GM19468 (cell line): ENCODE measurements at regions not wholly inside any gene's neighbourhood (a gene's known extent, or its start where the extent isn't known, plus 50 kb on each side); places are given as distances from the start of the nearest gene placed in this dataset.
"Not testable (repeated sequence)": the region's sequence is repeated elsewhere in the genome, so short reads cannot be mapped to it uniquely, and the experiment has no call there.

Source experiments
- ATAC-seq: cut with Tn5 transposase; IDR thresholded peaks from one replicate; pipeline ENCODE4 v1.9.1; 2021; ENCODE audit warnings: mild to moderate bottlenecking, moderate library complexity, moderate number of reproducible peaks; ENCODE audit not compliant: unreplicated experiment; ENCODE audit errors: extremely low read depth

DNA sequence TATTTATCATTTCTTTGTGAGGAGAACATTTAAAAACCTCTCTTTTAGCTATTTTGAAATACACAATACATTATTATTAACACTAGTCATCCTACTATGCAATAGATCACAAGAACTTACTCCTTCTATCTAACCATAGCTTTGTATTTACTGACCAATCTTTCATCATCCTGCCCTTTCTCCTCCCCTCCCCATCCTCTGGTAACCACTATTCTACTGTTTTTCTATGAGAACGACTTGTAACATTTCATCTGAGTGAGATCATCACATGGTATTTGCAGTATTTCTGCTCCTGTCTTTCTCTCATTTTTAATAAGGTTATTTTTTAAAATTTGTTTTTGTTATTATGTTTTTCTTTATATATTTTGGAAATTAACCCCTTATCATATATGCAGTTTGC is 331.8 kb downstream of the TEX13C start:
- no peak for ATAC-seq

DNA sequence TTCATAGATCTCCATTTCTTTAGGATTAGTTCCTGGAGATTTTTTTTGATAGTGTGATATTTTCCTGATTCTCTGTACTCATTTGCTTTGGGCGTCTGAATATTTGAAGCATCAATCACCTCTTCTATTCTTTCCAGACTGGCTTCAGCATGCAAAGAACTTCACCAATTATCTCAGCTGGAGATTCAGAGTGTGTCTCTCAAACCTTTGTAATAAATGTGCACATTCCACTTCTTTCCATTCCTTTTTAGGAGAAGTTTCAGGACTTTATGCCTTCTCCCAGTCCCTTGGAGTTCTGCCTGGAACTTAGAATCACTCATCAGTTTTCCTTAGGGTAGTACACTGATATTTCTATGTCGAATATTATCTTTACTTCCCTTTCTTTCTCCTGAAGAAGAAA is 334.8 kb downstream of the TEX13C start:
- ATAC-seq, result no peak

DNA sequence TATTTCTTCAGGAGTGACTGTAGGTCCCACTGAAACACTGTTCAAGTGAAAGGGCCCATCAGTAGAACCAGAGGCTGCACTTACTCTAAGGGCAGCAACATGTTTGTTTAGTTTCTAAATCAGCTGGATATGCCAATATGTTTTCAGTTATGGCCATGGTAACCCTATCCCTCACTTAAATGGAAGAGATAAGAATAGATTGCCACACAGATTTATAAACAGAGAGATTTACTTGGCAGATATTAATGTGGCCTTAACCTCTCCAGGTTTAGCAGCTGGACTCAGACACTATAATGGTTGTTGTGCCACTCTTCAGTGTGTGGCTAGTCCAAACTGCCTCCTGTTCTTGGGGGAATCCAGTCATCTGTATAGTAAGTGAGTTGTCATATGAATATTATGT is 354.1 kb downstream of the TEX13C start:
- no peak for ATAC-seq

DNA sequence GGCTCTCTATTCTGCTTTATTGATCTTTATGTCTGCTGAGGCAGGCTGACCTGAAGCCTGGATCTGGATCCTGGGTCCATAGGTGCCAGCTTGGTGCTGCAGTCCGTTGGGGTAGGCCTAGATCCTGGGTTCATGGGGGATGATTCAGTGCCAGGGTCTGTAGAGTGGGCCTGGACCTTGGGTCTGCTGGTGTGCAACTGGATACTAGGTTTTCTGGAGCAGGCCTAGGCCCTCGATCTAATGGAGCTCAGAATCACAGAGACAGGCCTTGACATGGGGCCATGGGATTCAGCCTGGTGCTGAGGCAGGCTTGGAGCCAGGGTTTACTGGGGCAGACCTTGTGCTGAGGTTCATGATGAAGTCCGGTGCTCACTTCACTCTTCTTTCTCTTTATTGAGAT is 358.6 kb downstream of the TEX13C start:
- no peak for ATAC-seq

DNA sequence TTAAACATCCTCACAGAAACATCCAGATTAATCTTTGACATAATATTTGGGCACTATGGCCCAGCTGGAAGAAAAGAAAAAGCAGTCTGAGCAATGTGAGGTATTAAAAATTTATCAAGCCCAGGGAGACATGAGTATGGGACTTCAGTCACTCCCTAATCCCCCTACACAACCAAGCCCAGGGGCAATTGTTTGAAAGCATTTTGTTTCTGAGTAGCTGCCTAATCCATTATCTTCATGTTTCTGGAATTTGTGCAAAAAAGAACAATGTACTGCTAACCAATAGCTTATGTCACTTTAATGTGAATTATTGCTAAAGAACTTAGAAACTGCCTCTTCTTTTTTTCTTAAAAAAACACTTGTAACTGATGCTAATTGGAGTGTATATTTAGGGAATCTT is 360.7 kb downstream of the TEX13C start:
- no peak for ATAC-seq

DNA sequence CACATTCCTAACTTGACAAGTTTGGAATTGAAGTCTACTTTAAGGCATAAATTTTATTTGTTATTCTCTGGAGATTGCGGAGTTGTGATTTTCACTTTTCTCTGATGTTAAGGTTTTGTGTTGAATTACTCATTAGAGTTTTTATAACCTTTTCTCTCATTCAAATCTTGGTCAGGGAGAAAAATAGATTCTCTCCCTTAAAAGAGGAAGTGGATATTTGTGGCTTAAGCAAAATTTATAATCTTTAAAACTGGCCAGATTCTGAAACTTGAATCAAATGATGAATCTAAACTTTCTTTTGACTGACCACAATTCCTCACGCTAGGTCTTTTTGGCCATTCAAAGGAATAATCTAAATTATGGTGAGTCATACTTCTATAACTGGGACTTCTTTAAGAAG is 361.4 kb downstream of the TEX13C start:
- no peak for ATAC-seq

DNA sequence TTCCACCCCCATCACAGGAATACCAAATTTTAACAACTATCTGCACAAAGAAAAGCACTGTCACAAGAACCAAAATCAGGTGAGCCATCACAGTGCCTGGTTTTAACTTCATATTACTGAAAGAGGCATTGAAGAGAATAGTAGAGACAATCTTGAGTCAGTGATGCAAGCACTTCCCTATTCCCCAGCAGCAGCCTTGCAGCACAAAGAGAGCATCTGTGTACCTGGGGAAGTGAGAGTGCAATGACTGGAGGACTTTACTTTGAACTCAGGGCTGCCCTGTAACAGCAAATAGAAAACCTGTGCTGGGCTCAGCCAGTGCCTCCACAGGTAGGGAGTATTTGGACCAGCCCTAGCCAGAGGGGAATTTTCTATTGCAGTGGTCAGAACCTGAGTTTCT is 361.8 kb downstream of the TEX13C start:
- no peak for ATAC-seq

DNA sequence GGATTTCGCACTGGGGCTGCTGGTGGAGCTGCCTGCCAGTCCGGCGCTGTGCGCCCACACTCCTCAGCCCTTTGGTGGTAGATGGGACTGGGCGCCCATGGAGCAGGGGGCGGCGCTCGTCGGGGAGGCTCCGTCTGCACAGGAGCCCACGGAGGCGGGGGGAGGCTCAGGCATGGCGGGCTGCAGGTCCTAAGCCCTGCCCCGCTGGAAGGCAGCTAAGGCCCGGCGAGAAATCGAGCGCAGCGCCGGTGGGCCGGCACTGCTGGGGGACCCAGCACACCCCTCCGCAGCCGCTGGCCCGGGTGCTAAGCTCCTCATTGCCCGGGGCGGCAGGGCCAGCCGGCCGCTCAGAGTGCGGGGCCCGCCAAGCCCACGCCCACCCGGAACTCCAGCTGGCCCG is 370.9 kb downstream of the TEX13C start:
- ATAC-seq, result not testable (repeated sequence)

DNA sequence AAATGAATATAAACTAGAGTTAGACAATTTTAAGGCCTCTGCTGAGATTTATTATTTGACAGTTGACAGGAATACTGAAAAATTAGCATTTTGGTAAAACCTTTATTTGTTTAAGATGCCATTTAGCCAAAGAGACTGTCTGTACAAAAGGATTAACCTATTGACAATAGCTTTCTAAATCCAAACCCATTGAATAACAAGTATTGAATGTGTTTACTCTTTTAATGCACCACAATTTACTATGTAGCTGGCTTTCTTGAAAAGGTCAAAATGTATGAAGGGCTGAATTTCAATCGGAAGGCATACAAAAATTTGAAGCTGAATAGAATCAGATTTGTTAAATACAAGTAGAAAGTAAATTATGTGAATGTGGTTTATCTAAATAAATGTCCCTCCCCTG is 374.5 kb downstream of the TEX13C start:
- no peak for ATAC-seq

DNA sequence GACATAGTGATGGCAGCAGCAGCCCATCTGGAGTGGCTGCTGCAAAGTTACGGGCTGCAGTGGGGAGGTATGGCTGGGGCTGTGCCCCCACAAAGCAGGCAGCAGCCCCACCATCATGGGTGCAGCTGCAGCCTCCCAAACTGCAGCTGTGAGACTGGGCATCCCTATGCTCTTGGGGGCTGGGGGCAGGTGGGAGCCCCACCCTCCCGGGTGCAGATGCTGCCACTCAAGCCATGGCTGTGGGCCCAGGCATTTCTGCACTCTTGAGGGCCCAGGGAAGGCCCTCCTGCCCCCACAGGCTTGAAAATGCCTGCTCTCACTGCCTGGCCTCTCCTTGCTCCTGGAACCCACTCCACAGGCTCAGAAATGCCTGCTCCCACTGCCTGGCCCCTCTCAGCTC is 389.4 kb downstream of the TEX13C start:
- no peak for ATAC-seq

DNA sequence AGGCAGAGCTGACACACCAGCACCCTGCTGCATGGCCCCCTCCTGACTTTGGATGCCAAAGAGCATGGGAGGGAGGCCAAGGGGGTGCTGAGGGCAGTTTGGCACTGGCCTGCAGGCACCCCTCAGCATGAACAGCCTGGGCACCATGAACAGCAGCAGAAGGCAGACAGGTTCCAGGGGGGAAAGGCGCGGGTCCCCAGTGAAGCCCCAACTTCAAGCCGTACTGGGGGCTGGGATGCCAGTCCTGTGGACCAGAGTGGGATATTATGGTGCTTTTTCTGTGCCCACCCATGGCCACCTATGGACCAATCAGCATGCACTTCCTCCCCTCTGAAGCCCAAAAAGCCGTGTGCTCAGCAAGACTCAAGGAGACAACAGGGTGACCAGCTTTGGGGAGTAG is 389.9 kb downstream of the TEX13C start:
- no peak for ATAC-seq

DNA sequence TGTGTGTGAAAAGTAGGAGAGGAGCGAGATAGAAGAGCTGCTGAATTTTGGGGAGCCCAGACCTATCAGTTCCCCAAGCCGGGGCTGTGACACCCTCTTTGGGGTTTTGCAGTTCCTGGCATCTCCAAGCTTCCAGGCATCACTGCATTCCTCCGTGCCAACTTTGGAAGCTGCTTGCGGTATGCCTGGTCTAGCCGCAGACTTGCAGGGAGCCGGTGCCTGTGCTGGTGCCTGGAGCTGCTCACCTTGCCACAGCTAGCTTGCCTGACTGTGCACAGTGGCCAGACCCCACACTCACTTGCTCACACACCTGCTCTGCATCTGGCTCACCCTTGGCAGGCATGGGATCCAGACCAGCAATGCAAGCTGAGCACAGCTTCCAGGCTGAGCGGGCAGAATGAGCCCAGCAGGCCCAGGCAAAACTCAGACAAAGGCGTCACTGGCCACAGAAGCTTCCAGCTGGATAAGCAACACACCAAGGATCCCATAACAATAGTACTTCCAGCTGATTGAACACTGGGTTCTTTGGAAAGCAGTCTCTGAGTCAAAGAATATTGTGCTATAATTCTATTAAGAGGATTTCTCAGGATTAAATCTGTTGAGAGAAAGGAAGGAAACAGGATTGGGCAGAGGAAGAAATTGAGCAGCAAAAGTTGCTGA is 390.9 kb downstream of the TEX13C start:
- no peak for ATAC-seq

DNA sequence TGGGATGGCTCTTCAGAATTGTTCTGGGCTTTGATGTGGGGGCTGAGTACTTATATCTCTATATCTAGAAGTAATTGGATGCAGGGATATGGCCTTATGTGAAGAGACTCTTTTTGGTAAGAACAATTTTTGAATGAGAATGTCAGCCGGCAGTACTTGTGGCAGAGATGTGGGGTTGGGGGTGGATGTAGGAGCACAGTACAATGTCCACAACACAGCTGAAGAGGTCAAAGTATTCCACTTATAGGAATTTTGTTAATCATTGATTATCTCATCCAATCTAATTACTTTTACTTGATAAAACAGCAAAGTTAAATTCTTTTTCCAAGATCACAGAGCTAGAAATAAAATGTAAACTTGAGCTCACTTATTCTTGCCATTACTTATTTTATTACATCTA is 391.4 kb downstream of the TEX13C start:
- no peak for ATAC-seq

DNA sequence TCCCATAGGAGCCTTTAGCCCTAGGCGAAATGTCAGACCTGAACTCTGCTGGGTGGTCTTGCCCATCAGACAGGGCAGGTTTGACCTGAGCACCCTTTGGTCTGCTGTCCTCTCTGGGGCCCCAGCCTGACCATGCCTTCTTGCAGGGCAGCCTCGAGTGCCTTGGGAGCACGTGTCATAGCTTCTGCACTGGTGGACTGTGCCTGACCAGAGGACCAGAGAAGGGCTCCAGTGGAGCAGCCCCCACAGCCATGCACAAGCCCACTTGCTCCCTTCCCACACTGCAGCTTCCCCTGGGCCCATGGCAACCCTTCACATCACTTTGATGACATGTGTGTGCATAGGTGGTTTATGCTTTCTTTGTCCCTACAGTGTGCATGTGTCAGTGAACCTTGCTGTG is 394.0 kb downstream of the TEX13C start:
- no peak for ATAC-seq

DNA sequence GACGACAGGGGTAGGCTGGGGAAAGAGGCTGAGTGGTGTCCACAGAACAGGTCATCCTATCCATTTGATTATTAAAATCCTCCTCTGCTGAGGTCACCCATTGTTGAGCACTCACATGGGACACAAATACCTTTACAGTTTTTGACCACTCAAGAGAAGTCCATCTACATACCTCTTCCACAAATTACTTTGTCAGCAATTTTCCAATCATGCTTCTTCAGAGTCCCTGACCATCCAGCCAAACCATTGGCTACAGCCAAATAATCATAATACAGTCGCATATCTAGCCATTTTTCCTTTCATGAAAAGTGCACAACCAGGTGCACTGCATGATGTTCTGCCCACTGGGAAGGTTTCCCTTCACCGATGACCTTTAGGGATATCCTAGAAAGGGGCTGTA is 407.4 kb downstream of the TEX13C start:
- ATAC-seq, result no peak

DNA sequence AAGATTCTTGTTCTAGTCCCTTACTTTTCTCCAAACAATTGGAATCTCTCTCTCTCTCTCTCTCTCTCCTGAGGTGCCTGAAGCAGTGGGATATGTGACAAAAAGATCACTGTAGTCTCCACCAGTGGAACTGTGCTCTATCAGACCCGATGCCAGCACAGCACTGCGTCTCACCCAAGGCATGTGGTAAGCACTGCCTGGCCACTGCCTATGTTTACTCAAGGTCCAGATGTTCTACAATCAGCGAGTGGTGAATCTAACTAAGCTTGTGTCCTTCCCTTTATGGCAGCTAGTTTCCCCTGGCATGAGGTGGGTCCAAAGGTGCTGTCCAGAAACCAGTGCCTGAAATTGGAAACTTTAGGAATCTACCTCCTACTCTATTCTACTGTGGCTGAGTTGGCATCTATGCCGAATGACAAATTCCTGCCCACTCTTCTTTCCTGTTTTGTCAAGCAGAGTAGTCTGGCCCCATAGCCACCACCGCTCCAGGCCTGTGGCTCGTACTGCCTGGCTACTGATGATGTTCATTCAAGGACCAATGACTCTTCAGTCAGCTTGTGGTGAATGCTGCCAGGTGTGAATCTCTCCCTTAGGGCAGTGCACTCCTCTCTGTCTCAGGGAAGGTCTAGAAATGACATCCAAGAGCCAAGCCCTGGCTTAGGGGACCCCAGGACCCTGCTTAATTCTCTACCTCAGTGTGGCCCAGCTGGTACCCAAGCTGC is 416.5 kb downstream of the TEX13C start:
- ATAC-seq, result no peak

DNA sequence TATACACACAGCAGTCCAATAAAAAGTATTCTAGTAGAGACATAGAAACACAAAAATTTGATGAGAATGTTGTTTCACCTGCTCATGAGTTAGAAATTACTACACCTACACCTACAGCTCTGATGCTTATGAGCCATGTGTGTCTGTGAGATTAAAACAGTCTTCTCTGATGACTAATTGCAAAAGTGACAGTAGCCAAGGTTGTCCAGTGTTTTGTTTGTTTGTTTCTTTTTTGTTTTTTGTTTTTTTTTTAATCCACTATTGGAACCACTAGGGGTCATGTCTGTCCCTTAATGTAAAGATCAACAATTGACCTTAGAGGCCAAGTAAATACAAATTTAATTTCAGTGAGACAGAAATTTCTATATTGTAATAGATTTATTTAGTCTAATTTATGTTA is 423.1 kb downstream of the TEX13C start:
- no peak for ATAC-seq

DNA sequence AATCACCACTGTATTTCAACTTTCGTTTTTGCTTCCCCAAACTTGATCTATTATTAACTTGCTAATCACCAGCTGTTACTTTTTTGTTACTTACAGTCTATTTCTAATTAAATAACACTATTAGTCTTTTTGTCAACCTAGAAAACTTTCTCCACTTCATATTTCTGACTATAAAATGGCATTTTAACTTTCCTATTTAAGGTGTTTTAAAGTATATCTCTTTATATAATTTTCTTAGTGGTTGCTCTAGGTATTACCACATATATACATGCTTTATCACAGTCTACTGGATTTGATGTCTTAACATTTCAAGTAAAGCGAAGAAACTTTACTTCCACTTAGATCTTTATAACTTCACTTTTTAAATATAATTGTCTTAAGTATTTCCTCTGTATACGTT is 421.2 kb downstream of the DCAF12L2 start:
- no peak for ATAC-seq

DNA sequence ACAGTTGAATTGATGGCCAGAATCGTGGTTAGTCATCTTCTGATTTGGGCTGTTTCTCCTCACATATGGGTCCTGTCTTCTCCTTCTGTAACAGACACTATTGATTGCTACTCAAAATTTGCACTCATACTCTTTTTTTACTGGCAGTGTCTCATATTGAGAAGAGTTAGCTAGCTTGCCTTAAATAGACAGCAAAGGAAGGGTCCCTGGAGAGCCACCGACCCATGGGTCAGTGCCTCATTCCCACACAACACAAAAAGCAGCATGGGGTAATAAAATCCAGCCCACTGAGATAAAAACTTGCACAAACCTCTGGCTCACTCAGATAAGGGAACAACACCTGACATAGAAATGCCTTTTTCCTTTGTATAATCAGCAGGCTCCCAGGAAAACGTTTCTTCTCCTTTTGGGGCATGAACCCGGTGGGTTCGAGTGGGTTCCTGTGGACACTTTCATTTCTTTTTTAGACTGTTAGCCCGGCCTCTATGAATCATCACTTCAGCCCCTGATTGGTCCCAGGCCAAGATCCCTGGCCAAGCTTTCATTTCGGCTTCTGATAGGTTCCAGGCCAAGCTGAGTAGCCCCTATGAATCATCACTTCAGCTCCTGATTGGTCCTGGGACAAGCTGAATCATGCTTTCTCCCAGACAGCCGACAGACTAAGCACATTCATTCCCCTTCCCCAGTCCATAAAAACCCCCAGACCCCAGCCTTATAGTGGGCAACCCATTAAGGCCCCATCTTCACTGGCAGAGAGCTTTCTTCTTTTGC is 408.1 kb downstream of the DCAF12L2 start:
- ATAC-seq, result no peak

DNA sequence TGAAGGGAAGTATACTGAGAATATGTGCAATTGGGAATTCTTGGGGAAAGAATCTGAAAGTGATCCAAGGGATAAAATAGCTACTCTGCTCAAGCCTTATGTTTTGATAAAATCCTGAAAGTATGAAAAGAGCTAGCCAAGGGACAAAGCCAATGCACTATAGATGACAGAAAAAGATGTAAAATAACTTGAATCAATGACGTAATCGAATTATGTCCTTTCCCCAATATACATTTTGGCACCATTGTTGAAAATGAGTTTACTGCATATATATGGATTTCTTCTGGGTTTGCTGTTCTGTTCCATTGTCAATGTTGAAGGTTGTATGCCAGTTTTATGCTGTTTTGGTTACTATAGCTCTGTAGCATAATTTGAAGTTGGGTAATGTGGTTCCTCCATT is 407.3 kb downstream of the DCAF12L2 start:
- no peak for ATAC-seq

DNA sequence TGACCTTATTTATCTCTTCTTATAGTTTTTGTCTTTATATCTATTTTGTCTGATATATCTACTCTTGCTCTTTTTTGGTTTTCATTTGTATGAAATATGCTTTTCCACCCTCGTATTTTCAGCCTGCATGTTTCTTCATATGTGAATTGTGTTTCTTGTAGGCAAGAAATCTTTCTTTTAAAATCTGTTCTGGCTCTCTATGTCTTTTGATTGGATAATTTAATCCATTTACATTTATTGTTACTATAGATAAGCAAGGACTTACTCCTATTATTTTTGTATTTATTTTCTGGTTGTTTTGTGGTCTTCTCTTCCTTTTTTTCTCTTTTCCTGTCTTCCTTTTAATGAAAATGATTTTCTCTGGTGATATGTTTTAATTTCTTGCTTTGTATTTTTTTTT is 403.1 kb downstream of the DCAF12L2 start:
- ATAC-seq, result no peak
